SK-N-SH (cell line): ENCODE measurements at regions not wholly inside any gene's neighbourhood (a gene's known extent, or its start where the extent isn't known, plus 50 kb on each side); places are given as distances from the start of the nearest gene placed in this dataset.

ENCODE experiments used
- CTCF ChIA-PET: fragments of 300-600, 350-600 bp; formaldehyde crosslinking; extraction: SDS; loops from one replicate; lab custom pipeline; 2021; lab: Yijun Ruan, JAX
- POLR2A ChIA-PET: fragments of 350-600 bp; sonication (Branson Sonifier 250); formaldehyde crosslinking; extraction: SDS; loops from one replicate; lab custom pipeline; 2020; ENCODE audit warnings: antibody characterized with exemption, inconsistent platforms; lab: Yijun Ruan, JAX
- DNase-seq: peaks from one replicate; pipeline ENCODE4 v3.0.0; 2012
- H2AFZ ChIP-seq: fragments of 200-600 bp; sonication (generic); 2 replicates; pipeline ENCODE4 v1.8.1; 2016; ENCODE audit warnings: antibody characterized with exemption, mild to moderate bottlenecking, low read depth
- H3F3A ChIP-seq: fragments of 200-600 bp; sonication (generic); replicated peaks from 2 replicates; pipeline ENCODE3; 2016; ENCODE audit warnings: antibody characterized with exemption, mild to moderate bottlenecking; ENCODE audit not compliant: insufficient read depth
- H3K27ac ChIP-seq, 2 experiments: fragments of 200-500 bp in 1 of 2; fragments of 200-600 bp in 1 of 2; sonication (Bioruptor generic) in 1 of 2; sonication (generic), shearing (Covaris generic) in 1 of 2; 2 replicates each; pipeline versions ENCODE4 v1.5.1 to v1.6.1; 2014 to 2016; ENCODE audit warnings: low read depth in 2 of 2, inconsistent platforms in 1 of 2, low read length in 1 of 2, mild to moderate bottlenecking in 1 of 2, mixed read lengths in 1 of 2
- H3K27me3 ChIP-seq: fragments of 200-600 bp; sonication (generic), shearing (Covaris generic); 2 replicates; pipeline ENCODE4 v1.6.1; 2016; ENCODE audit warnings: mixed run types; ENCODE audit not compliant: insufficient read depth
- H3K36me3 ChIP-seq, 2 experiments: fragments of 200-500 bp in 1 of 2; fragments of 200-600 bp in 1 of 2; sonication (Bioruptor generic) in 1 of 2; sonication (generic) in 1 of 2; replicated peaks in 1 of 2; 2 replicates each; pipeline versions ENCODE3 to v1.5.1; 2014 to 2016; ENCODE audit warnings: low read length in 1 of 2, mild to moderate bottlenecking in 1 of 2; ENCODE audit not compliant: insufficient read depth in 2 of 2, control insufficient read depth in 1 of 2
- H3K4me1 ChIP-seq, 2 experiments: fragments of 200-500 bp in 1 of 2; fragments of 200-600 bp in 1 of 2; sonication (Bioruptor generic) in 1 of 2; sonication (generic), shearing (Covaris generic) in 1 of 2; 2 replicates each; pipeline versions ENCODE4 v1.5.1 to v1.6.1; 2014 to 2016; ENCODE audit warnings: low read depth in 1 of 2, low read length in 1 of 2, mixed run types in 1 of 2; ENCODE audit not compliant: insufficient read depth in 2 of 2, control insufficient read depth in 1 of 2
- H3K4me2 ChIP-seq: fragments of 200-600 bp; sonication (generic), shearing (Covaris generic); 2 replicates; pipeline ENCODE4 v1.6.1; 2017; ENCODE audit warnings: mixed run types
- H3K4me3 ChIP-seq, 2 experiments: fragments of 200-500 bp in 1 of 2; fragments of 200-600 bp in 1 of 2; sonication (Bioruptor generic) in 1 of 2; sonication (generic), shearing (Covaris generic) in 1 of 2; 2 replicates each; pipeline versions ENCODE4 v1.5.1 to v1.8.1; 2014 to 2016; ENCODE audit warnings: low read depth in 2 of 2, inconsistent platforms in 1 of 2, low read length in 1 of 2, mild to moderate bottlenecking in 1 of 2, mixed read lengths in 1 of 2, moderate library complexity in 1 of 2
- H3K79me2 ChIP-seq: fragments of 200-600 bp; sonication (generic); 2 replicates; pipeline ENCODE4 v1.8.1; 2017; ENCODE audit warnings: mild to moderate bottlenecking; ENCODE audit not compliant: insufficient read depth
- H3K9ac ChIP-seq: fragments of 200-600 bp; sonication (generic); 2 replicates; pipeline ENCODE4 v1.6.1; 2017; ENCODE audit warnings: mixed run types
- H3K9me2 ChIP-seq: fragments of 200-600 bp; sonication (generic); 2 replicates; pipeline ENCODE4 v1.6.1; 2017; ENCODE audit warnings: mixed run types
- H3K9me3 ChIP-seq: fragments of 200-600 bp; sonication (generic); 2 replicates; pipeline ENCODE4 v1.6.1; 2017; ENCODE audit warnings: mixed run types, mild to moderate bottlenecking, moderate library complexity
- H4K20me1 ChIP-seq: fragments of 200-600 bp; sonication (generic); 2 replicates; pipeline ENCODE4 v1.6.1; 2017; ENCODE audit warnings: mild to moderate bottlenecking, mixed run types; ENCODE audit not compliant: insufficient read depth
- CHD2 ChIP-seq: fragments of 150-350 bp; IDR thresholded peaks from 2 replicates; pipeline ENCODE4 v1.6.1; 2018; ENCODE audit warnings: low read length; ENCODE audit not compliant: partially characterized antibody
- EZH2phosphoT487 ChIP-seq: fragments of 200-600 bp; sonication (generic); IDR thresholded peaks from 2 replicates; pipeline ENCODE4 v1.6.1; 2017; ENCODE audit warnings: low read depth, mixed run types, mild to moderate bottlenecking, antibody characterized with exemption, moderate library complexity, borderline replicate concordance
- FOXJ3 ChIP-seq: sonication (generic); formaldehyde crosslinking; IDR thresholded peaks from 2 replicates; pipeline ENCODE4 v1.5.1; 2020; ENCODE audit warnings: mild to moderate bottlenecking, missing genetic modification reagents
- FOXM1 ChIP-seq: IDR thresholded peaks from 2 replicates; pipeline ENCODE4 v1.4.0; 2012; ENCODE audit warnings: low read depth, mild to moderate bottlenecking
- GATA2 ChIP-seq: sonication (generic); formaldehyde crosslinking; IDR thresholded peaks from 2 replicates; pipeline ENCODE4 v1.5.0; 2020; ENCODE audit warnings: mild to moderate bottlenecking, missing genetic modification reagents
- MEF2A ChIP-seq: IDR thresholded peaks from 2 replicates; pipeline ENCODE4 v1.4.0; 2012; ENCODE audit warnings: low read depth, borderline replicate concordance
- NRF1 ChIP-seq: IDR thresholded peaks from 2 replicates; pipeline ENCODE4 v1.6.1; 2012; ENCODE audit warnings: low read depth, mild to moderate bottlenecking, low read length
- RCOR1 ChIP-seq: fragments of 150-350 bp; IDR thresholded peaks from 2 replicates; pipeline ENCODE4 v1.6.1; 2017; ENCODE audit warnings: antibody characterized with exemption, low read length
- SIN3A ChIP-seq: IDR thresholded peaks from 2 replicates; pipeline ENCODE4 v1.6.1; 2012; ENCODE audit warnings: low read depth, mild to moderate bottlenecking, low read length, moderate library complexity, borderline replicate concordance
- SMC3 ChIP-seq: IDR thresholded peaks from 2 replicates; pipeline ENCODE4 v1.6.1; 2012; ENCODE audit warnings: low read depth, low read length, improper control_type of control experiment
- TAF1 ChIP-seq: IDR thresholded peaks from 2 replicates; pipeline ENCODE4 v1.6.1; 2012; ENCODE audit warnings: low read depth, mild to moderate bottlenecking, low read length, moderate library complexity, borderline replicate concordance
- TEAD4 ChIP-seq: IDR thresholded peaks from 2 replicates; pipeline ENCODE4 v1.4.0; 2012; ENCODE audit warnings: mild to moderate bottlenecking, borderline replicate concordance; ENCODE audit not compliant: insufficient read depth
- WGBS: methylation state at CpG from one replicate; pipeline ENCODE4 v1.1.6; 2017; ENCODE audit warnings: low lambda C conversion rate; 5-methylcytosine and 5-hydroxymethylcytosine counted together
- TF ChIP-seq, protein P1 (sequence below): fragments of 200-600 bp; sonication (generic); IDR thresholded peaks from 2 replicates; pipeline ENCODE4 v1.6.1; 2017; ENCODE audit warnings: antibody characterized with exemption, mild to moderate bottlenecking, moderate library complexity
- TF ChIP-seq, protein P2 (sequence below): IDR thresholded peaks from 2 replicates; pipeline ENCODE4 v1.4.0; 2012; ENCODE audit warnings: low read depth, borderline replicate concordance
- TF ChIP-seq, protein P3 (sequence below): fragments of 150-350 bp; IDR thresholded peaks from 2 replicates; pipeline ENCODE4 v1.6.1; 2016; ENCODE audit warnings: mild to moderate bottlenecking, low read depth, low read length
- TF ChIP-seq, protein P4 (sequence below): IDR thresholded peaks from 2 replicates; pipeline ENCODE4; 2012
- TF ChIP-seq, protein P5 (sequence below): fragments of 150-350 bp; IDR thresholded peaks from 2 replicates; pipeline ENCODE4 v1.6.1; 2017; ENCODE audit warnings: antibody characterized with exemption, low read length, low read depth, borderline replicate concordance
- TF ChIP-seq, protein P6 (sequence below): IDR thresholded peaks from 2 replicates; pipeline ENCODE4 v1.4.0; 2012; ENCODE audit warnings: low read depth, borderline replicate concordance
- TF ChIP-seq, protein P7 (sequence below): IDR thresholded peaks from 2 replicates; pipeline ENCODE4 v1.6.1; 2012; ENCODE audit warnings: mild to moderate bottlenecking, low read depth, low read length, moderate library complexity

DNA sequence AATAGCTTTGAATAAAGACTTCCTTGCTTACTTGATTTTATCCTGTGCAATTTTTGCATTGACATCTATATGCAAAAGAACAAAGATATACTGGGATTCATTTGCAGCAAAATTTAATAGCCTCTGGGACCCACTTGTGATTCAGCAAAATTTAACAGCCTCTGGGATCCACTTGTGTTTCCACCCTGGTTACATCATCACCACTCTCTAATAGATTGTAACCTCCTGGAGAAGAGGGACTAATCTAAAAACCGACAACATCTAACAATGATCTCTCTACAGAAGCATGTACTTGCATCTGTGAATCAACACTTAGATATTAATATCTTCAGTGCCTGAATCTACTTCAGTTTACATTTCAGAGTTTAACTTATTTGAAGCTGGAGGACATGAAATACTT lies 202.0 kb upstream of the CPHXL start:
- 29% methylated on average over 1 of the region's 1 CpG for WGBS
- H3K27me3 ChIP-seq, result no peaks in the 10 kb centered on the region

More for the DNA sequence above, 202.0 kb upstream of the CPHXL start:
- H3K27ac ChIP-seq, result no peak overlapping the region
- CTCF ChIA-PET, result interaction anchor here (0.7 kb wide), 1 partner anchor 725 kb away, joined by 3 read pairs; no protein-coding TSS in a partner anchor
- H3K9me2 ChIP-seq, result no peaks in the 10 kb centered on the region
- no peaks in the 10 kb centered on the region for H4K20me1 ChIP-seq
- H3K79me2 ChIP-seq, result no peaks in the 10 kb centered on the region
- no peak overlapping the region for H2AFZ ChIP-seq
- POLR2A ChIA-PET, result no interaction called here
- no peaks in the 10 kb centered on the region for H3K9me3 ChIP-seq
- no peak overlapping the region for H3K9ac ChIP-seq
- H3F3A ChIP-seq, result no peaks in the 10 kb centered on the region
- TF ChIP-seq GATA2 (no peak), TEAD4 (no peak), RCOR1 (no peak), NRF1 (no peak), MEF2A (no peak), EZH2phosphoT487 (no peak), FOXM1 (no peak), FOXJ3 (CRISPR knock-in tag) (no peak), TAF1 (no peak), SIN3A (no peak), CHD2 (no peak), SMC3 (no peak)
- TF ChIP-seq, protein P1, sequence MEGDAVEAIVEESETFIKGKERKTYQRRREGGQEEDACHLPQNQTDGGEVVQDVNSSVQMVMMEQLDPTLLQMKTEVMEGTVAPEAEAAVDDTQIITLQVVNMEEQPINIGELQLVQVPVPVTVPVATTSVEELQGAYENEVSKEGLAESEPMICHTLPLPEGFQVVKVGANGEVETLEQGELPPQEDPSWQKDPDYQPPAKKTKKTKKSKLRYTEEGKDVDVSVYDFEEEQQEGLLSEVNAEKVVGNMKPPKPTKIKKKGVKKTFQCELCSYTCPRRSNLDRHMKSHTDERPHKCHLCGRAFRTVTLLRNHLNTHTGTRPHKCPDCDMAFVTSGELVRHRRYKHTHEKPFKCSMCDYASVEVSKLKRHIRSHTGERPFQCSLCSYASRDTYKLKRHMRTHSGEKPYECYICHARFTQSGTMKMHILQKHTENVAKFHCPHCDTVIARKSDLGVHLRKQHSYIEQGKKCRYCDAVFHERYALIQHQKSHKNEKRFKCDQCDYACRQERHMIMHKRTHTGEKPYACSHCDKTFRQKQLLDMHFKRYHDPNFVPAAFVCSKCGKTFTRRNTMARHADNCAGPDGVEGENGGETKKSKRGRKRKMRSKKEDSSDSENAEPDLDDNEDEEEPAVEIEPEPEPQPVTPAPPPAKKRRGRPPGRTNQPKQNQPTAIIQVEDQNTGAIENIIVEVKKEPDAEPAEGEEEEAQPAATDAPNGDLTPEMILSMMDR, result no peak
- TF ChIP-seq, protein P2, sequence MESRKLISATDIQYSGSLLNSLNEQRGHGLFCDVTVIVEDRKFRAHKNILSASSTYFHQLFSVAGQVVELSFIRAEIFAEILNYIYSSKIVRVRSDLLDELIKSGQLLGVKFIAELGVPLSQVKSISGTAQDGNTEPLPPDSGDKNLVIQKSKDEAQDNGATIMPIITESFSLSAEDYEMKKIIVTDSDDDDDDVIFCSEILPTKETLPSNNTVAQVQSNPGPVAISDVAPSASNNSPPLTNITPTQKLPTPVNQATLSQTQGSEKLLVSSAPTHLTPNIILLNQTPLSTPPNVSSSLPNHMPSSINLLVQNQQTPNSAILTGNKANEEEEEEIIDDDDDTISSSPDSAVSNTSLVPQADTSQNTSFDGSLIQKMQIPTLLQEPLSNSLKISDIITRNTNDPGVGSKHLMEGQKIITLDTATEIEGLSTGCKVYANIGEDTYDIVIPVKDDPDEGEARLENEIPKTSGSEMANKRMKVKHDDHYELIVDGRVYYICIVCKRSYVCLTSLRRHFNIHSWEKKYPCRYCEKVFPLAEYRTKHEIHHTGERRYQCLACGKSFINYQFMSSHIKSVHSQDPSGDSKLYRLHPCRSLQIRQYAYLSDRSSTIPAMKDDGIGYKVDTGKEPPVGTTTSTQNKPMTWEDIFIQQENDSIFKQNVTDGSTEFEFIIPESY, result no peak
- TF ChIP-seq, protein P3, sequence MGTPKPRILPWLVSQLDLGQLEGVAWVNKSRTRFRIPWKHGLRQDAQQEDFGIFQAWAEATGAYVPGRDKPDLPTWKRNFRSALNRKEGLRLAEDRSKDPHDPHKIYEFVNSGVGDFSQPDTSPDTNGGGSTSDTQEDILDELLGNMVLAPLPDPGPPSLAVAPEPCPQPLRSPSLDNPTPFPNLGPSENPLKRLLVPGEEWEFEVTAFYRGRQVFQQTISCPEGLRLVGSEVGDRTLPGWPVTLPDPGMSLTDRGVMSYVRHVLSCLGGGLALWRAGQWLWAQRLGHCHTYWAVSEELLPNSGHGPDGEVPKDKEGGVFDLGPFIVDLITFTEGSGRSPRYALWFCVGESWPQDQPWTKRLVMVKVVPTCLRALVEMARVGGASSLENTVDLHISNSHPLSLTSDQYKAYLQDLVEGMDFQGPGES, result no peak
- TF ChIP-seq, protein P4, sequence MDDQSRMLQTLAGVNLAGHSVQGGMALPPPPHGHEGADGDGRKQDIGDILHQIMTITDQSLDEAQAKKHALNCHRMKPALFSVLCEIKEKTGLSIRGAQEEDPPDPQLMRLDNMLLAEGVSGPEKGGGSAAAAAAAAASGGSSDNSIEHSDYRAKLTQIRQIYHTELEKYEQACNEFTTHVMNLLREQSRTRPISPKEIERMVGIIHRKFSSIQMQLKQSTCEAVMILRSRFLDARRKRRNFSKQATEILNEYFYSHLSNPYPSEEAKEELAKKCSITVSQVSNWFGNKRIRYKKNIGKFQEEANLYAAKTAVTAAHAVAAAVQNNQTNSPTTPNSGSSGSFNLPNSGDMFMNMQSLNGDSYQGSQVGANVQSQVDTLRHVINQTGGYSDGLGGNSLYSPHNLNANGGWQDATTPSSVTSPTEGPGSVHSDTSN, result no peak
- TF ChIP-seq, protein P5, sequence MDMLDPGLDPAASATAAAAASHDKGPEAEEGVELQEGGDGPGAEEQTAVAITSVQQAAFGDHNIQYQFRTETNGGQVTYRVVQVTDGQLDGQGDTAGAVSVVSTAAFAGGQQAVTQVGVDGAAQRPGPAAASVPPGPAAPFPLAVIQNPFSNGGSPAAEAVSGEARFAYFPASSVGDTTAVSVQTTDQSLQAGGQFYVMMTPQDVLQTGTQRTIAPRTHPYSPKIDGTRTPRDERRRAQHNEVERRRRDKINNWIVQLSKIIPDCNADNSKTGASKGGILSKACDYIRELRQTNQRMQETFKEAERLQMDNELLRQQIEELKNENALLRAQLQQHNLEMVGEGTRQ, result no peak
- TF ChIP-seq, protein P6, sequence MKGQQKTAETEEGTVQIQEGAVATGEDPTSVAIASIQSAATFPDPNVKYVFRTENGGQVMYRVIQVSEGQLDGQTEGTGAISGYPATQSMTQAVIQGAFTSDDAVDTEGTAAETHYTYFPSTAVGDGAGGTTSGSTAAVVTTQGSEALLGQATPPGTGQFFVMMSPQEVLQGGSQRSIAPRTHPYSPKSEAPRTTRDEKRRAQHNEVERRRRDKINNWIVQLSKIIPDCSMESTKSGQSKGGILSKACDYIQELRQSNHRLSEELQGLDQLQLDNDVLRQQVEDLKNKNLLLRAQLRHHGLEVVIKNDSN, result no peak
- TF ChIP-seq, protein P7, sequence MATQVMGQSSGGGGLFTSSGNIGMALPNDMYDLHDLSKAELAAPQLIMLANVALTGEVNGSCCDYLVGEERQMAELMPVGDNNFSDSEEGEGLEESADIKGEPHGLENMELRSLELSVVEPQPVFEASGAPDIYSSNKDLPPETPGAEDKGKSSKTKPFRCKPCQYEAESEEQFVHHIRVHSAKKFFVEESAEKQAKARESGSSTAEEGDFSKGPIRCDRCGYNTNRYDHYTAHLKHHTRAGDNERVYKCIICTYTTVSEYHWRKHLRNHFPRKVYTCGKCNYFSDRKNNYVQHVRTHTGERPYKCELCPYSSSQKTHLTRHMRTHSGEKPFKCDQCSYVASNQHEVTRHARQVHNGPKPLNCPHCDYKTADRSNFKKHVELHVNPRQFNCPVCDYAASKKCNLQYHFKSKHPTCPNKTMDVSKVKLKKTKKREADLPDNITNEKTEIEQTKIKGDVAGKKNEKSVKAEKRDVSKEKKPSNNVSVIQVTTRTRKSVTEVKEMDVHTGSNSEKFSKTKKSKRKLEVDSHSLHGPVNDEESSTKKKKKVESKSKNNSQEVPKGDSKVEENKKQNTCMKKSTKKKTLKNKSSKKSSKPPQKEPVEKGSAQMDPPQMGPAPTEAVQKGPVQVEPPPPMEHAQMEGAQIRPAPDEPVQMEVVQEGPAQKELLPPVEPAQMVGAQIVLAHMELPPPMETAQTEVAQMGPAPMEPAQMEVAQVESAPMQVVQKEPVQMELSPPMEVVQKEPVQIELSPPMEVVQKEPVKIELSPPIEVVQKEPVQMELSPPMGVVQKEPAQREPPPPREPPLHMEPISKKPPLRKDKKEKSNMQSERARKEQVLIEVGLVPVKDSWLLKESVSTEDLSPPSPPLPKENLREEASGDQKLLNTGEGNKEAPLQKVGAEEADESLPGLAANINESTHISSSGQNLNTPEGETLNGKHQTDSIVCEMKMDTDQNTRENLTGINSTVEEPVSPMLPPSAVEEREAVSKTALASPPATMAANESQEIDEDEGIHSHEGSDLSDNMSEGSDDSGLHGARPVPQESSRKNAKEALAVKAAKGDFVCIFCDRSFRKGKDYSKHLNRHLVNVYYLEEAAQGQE, result no peak
- TF ChIP-seq, all 33 proteins: peak for 0
- Histone ChIP-seq H3K36me3 (no peaks in the 10 kb centered on the region), H3K4me3 (no peak overlapping the region), H3K4me1 (no peaks in the 10 kb centered on the region), H3K4me2 (no peak overlapping the region)
- no peak for DNase-seq
